Panc1 (cell line): ENCODE measurements at regions not wholly inside any gene's neighbourhood (a gene's known extent, or its start where the extent isn't known, plus 50 kb on each side); places are given as distances from the start of the nearest gene placed in this dataset.

ENCODE experiments used
- ATAC-seq: fragments of 200-7000 bp; cut with Tn5 transposase; 2 replicates; pipeline ENCODE4 v1.9.1; 2020; ENCODE audit warnings: mild to moderate bottlenecking, moderate library complexity
- BruUV-seq: library from RNA; stranded (reverse); fragments of 400-500 nt; replicated peaks from 2 replicates; lab custom pipeline; 2021; lab: Mats Ljungman, UMichigan
- CTCF ChIA-PET: fragments of 300-600 bp; sonication (Branson Sonifier 250); formaldehyde crosslinking; loops from one replicate; lab custom pipeline; 2022; ENCODE audit warnings: antibody characterized with exemption; lab: Charles Lee
- POLR2A ChIA-PET: fragments of 300-600 bp; sonication (Branson Sonifier 250); formaldehyde crosslinking; loops from one replicate; lab custom pipeline; 2022; ENCODE audit warnings: antibody characterized with exemption; lab: Charles Lee
- DNase-seq: peaks from one replicate; pipeline ENCODE4 v3.0.0-alpha.2; 2010; ENCODE audit warnings: low read depth, low spot score
- H3K27ac ChIP-seq: 2 replicates; pipeline ENCODE4 v1.5.1; 2011; ENCODE audit warnings: mild to moderate bottlenecking, low read length, inconsistent platforms
- H3K27me3 ChIP-seq: fragments of 200-500 bp; sonication (Bioruptor generic); 2 replicates; pipeline ENCODE4 v1.6.0; 2014; ENCODE audit warnings: low read length, inconsistent platforms; ENCODE audit not compliant: control insufficient read depth, insufficient read depth
- H3K36me3 ChIP-seq: fragments of 200-500 bp; sonication (Bioruptor generic); 2 replicates; pipeline ENCODE4 v1.5.1; 2014; ENCODE audit warnings: inconsistent platforms, mild to moderate bottlenecking, low read length, moderate library complexity; ENCODE audit not compliant: control insufficient read depth, insufficient read depth
- H3K4me1 ChIP-seq: 2 replicates; pipeline ENCODE4 v1.5.1; 2011; ENCODE audit warnings: inconsistent platforms, mild to moderate bottlenecking, low read length, moderate library complexity; ENCODE audit not compliant: control insufficient read depth, insufficient read depth
- H3K4me3 ChIP-seq, 2 experiments: 2 replicates each; pipeline ENCODE4 v1.5.1; 2011 to 2012; ENCODE audit warnings: low read depth in 2 of 2, low read length in 2 of 2, mild to moderate bottlenecking in 2 of 2, inconsistent platforms in 1 of 2, moderate library complexity in 1 of 2
- H3K9me3 ChIP-seq: fragments of 200-500 bp; sonication (Bioruptor generic); 2 replicates; pipeline ENCODE4 v1.5.1; 2014; ENCODE audit warnings: low read depth, mild to moderate bottlenecking, inconsistent platforms, low read length, moderate library complexity; ENCODE audit not compliant: control insufficient read depth, insufficient read depth
- CTCF ChIP-seq: fragments of 450-650 bp; IDR thresholded peaks from 2 replicates; pipeline ENCODE4 v1.5.1; 2017; ENCODE audit warnings: mild to moderate bottlenecking
- POLR2AphosphoS5 ChIP-seq: IDR thresholded peaks from 2 replicates; pipeline ENCODE4 v1.6.1; 2012; ENCODE audit warnings: mild to moderate bottlenecking, low read depth, low read length, moderate library complexity
- REST ChIP-seq, 2 experiments: IDR thresholded peaks; 2 replicates each; pipeline ENCODE4 v1.6.1; 2011 to 2012; ENCODE audit warnings: low read depth in 2 of 2, control low read depth in 1 of 2, low read length in 1 of 2, mild to moderate bottlenecking in 1 of 2, moderate library complexity in 1 of 2; ENCODE audit not compliant: insufficient read depth in 1 of 2
- SIN3A ChIP-seq: IDR thresholded peaks from 2 replicates; pipeline ENCODE4 v1.6.1; 2012; ENCODE audit warnings: low read depth, mild to moderate bottlenecking, low read length, moderate library complexity, borderline replicate concordance; ENCODE audit not compliant: insufficient read depth
- TCF7L2 ChIP-seq: IDR thresholded peaks from 2 replicates; pipeline ENCODE4 v1.6.1; 2011; ENCODE audit warnings: mild to moderate bottlenecking, low read depth, low read length, inconsistent platforms
- in situ Hi-C: cut with HindIII; loops from 2 replicates; pipeline ENCODE4 v1.10.0; 2016; ENCODE audit warnings: low sequenced_read_pairs, low pct_unique_long_range_greater_than_20kb
- intact Hi-C: fragments of 100-400 bp; cut with micrococcal nuclease; formaldehyde crosslinking; loops from one replicate; pipeline ENCODE4 v1.10.0; 2022; ENCODE audit not compliant: unreplicated experiment

DNA sequence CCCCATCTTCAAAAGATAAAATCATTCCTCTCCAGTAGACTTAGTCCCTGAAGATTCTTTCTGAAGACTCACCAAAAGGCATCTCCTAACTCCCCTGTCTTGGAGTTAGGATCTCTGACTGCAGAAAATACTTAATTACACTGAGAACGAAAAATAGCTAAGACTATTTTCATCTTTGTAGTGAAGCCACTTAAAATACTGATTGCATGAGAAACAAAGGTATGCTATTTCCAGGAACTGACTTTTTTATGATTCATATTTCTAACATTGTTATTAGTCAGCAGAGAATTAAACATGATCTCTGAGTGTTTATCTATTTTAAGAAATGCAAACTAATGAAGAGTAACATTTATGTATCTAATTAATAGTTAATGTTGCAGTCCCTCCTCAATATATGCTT is 71.8 kb upstream of the NR3C2 start:
- no peaks in the 10 kb centered on the region for H3K4me1 ChIP-seq
- no peak for ATAC-seq
- no peak overlapping the region for H3K4me3 ChIP-seq
- DNase-seq, result no peak
- TF ChIP-seq POLR2AphosphoS5 (no peak), SIN3A (no peak)
- POLR2A ChIA-PET, result no interaction called here
- no TSS peak for BruUV-seq
- in situ Hi-C loops (no loop called here), intact Hi-C loops (no loop called here)
- no peaks in the 10 kb centered on the region for H3K36me3 ChIP-seq
- no peaks in the 10 kb centered on the region for H3K9me3 ChIP-seq
- no peaks in the 10 kb centered on the region for H3K27me3 ChIP-seq
- CTCF ChIA-PET, result no interaction called here
- H3K27ac ChIP-seq, result no peak overlapping the region

GRCh38 chr4:148510211-148510610 is 68.0 kb upstream of the NR3C2 start:
- Histone ChIP-seq H3K9me3 (no peaks in the 10 kb centered on the region), H3K27me3 (no peaks in the 10 kb centered on the region), H3K27ac (no peak overlapping the region), H3K4me3 (no peak overlapping the region), H3K36me3 (no peaks in the 10 kb centered on the region), H3K4me1 (no peaks in the 10 kb centered on the region)
- no peak for TF ChIP-seq POLR2AphosphoS5
- no peak for TF ChIP-seq TCF7L2
- no peak for TF ChIP-seq CTCF
- TF ChIP-seq SIN3A, result no peak
- TF ChIP-seq REST (IDR thresholded peaks at IDR 0.05; ENCODE audit: insufficient read depth in 1 of 2, low read depth in 2 of 2, low read length in 1 of 2), result no peak
- no peak for DNase-seq
- no peak for ATAC-seq
- CTCF ChIA-PET, result no interaction called here
- no TSS peak for BruUV-seq
- in situ Hi-C loops (no loop called here), intact Hi-C loops (no loop called here)
- POLR2A ChIA-PET, result no interaction called here

DNA sequence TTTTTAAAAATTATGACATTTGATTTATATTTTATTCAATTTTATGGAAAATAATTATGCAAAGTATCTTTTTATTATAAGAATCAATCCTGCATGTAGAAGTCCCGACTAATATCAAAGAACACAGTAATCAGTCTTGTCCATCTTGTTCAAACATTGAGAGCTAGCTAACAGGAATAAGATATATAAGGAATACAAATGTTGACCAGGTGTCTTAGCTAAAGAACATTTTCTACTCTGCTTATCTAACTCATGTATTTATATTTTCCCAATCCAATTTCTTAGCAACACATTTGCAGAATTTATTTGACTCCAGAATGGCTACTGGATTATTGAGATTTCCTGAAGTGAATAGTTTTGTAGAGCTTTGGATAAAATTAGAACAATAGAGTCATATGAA is 61.5 kb upstream of the NR3C2 start:
- Histone ChIP-seq H3K4me1 (no peaks in the 10 kb centered on the region), H3K27ac (no peak overlapping the region), H3K9me3 (no peaks in the 10 kb centered on the region), H3K36me3 (no peaks in the 10 kb centered on the region), H3K27me3 (no peaks in the 10 kb centered on the region), H3K4me3 (no peak overlapping the region)
- in situ Hi-C loops, result no loop called here
- DNase-seq (no peak), ATAC-seq (no peak)
- no peak for TF ChIP-seq CTCF
- TF ChIP-seq TCF7L2, result no peak
- no peak for TF ChIP-seq POLR2AphosphoS5
- TF ChIP-seq REST (IDR thresholded peaks at IDR 0.05; ENCODE audit: insufficient read depth in 1 of 2, low read depth in 2 of 2, low read length in 1 of 2), result no peak
- no peak for TF ChIP-seq SIN3A
- BruUV-seq, result no TSS peak
- intact Hi-C loops, result no loop called here
- ChIA-PET POLR2A (no interaction called here), CTCF (no interaction called here)
